Neural cell (in vitro differentiated cells): ENCODE measurements at regions not wholly inside any gene's neighbourhood (a gene's known extent, or its start where the extent isn't known, plus 50 kb on each side); places are given as distances from the start of the nearest gene placed in this dataset.
"Not testable (repeated sequence)": the region's sequence is repeated elsewhere in the genome, so short reads cannot be mapped to it uniquely, and the experiment has no call there.

ENCODE experiments used
- H2AFZ ChIP-seq: fragments of 200-600, 300-800 bp; sonication (generic), shearing (Covaris generic); 2 replicates; pipeline ENCODE4 v1.6.0; 2014; ENCODE audit warnings: low read depth, mild to moderate bottlenecking, antibody characterized with exemption, low read length, moderate library complexity
- H3F3A ChIP-seq: fragments of 200-600 bp; shearing (Covaris generic); 2 replicates; pipeline ENCODE4 v1.6.1; 2016; ENCODE audit warnings: mild to moderate bottlenecking, moderate library complexity, mixed read lengths, antibody characterized with exemption, low read length; ENCODE audit not compliant: insufficient read depth, poor library complexity, severe bottlenecking
- H3K27ac ChIP-seq: fragments of 200-600, 300-800 bp; sonication (generic), shearing (Covaris generic); 2 replicates; pipeline ENCODE4 v1.5.1; 2014; ENCODE audit warnings: mild to moderate bottlenecking, low read length, moderate library complexity
- H3K27me3 ChIP-seq: fragments of 300-800, 200-600 bp; sonication (generic), shearing (Covaris generic); 2 replicates; pipeline ENCODE4 v1.6.0; 2014; ENCODE audit warnings: mild to moderate bottlenecking, low read depth, low read length, moderate library complexity; ENCODE audit not compliant: insufficient read depth
- H3K36me3 ChIP-seq: fragments of 300-800, 200-600 bp; sonication (generic), shearing (Covaris generic); 2 replicates; pipeline ENCODE4 v1.5.1; 2014; ENCODE audit warnings: mild to moderate bottlenecking, antibody characterized with exemption, low read length, moderate library complexity; ENCODE audit not compliant: insufficient read depth
- H3K4me2 ChIP-seq: fragments of 300-800, 200-600 bp; sonication (generic), shearing (Covaris generic); 2 replicates; pipeline ENCODE4 v1.6.0; 2014; ENCODE audit warnings: mild to moderate bottlenecking, low read length
- H3K4me3 ChIP-seq: fragments of 300-800, 200-600 bp; sonication (generic), shearing (Covaris generic); 2 replicates; pipeline ENCODE4 v1.5.1; 2014; ENCODE audit warnings: mild to moderate bottlenecking, low read length, moderate library complexity
- H3K79me2 ChIP-seq: fragments of 200-600 bp; shearing (Covaris generic); replicated peaks from 2 replicates; pipeline ENCODE4 v1.6.0; 2014; ENCODE audit warnings: mild to moderate bottlenecking, low read length, moderate library complexity; ENCODE audit not compliant: insufficient read depth
- H3K9ac ChIP-seq: fragments of 300-800, 200-600 bp; sonication (generic), shearing (Covaris generic); 2 replicates; pipeline ENCODE4 v1.6.1; 2016; ENCODE audit warnings: mild to moderate bottlenecking, low read length, mixed read lengths
- H3K9me2 ChIP-seq: fragments of 200-600 bp; shearing (Covaris generic); 2 replicates; pipeline ENCODE4 v1.6.1; 2016; ENCODE audit warnings: mild to moderate bottlenecking, low read length, mixed read lengths; ENCODE audit not compliant: insufficient read depth
- H3K9me3 ChIP-seq: fragments of 200-600, 300-800 bp; sonication (generic), shearing (Covaris generic); 2 replicates; pipeline ENCODE4 v1.6.1; 2016; ENCODE audit warnings: mild to moderate bottlenecking, mixed run types, low read length, moderate library complexity, mixed read lengths
- H4K20me1 ChIP-seq: fragments of 200-600 bp; shearing (Covaris generic); 2 replicates; pipeline ENCODE4 v1.6.1; 2016; ENCODE audit warnings: mild to moderate bottlenecking, mixed run types; ENCODE audit not compliant: insufficient read depth
- EP300 ChIP-seq: fragments of 450-650 bp; conservative IDR thresholded peaks from 2 replicates; pipeline ENCODE4 v1.6.1; 2014; ENCODE audit warnings: antibody characterized with exemption, mild to moderate bottlenecking, moderate library complexity; ENCODE audit not compliant: poor library complexity, severe bottlenecking
- MXI1 ChIP-seq: fragments of 450-650 bp; conservative IDR thresholded peaks from 2 replicates; pipeline ENCODE4 v1.6.1; 2014; ENCODE audit warnings: antibody characterized with exemption, mild to moderate bottlenecking; ENCODE audit not compliant: poor library complexity, severe bottlenecking
- POLR2AphosphoS5 ChIP-seq: IDR thresholded peaks from 2 replicates; pipeline ENCODE4 v1.6.1; 2012
- REST ChIP-seq: IDR thresholded peaks from 2 replicates; pipeline ENCODE4 v1.6.1; 2012; ENCODE audit warnings: borderline replicate concordance
- SMC3 ChIP-seq: fragments of 450-650 bp; conservative IDR thresholded peaks from 2 replicates; pipeline ENCODE4 v1.6.1; 2014; ENCODE audit warnings: antibody characterized with exemption, mild to moderate bottlenecking, moderate library complexity; ENCODE audit not compliant: poor library complexity
- TAF1 ChIP-seq: IDR thresholded peaks from 2 replicates; pipeline ENCODE4 v1.6.1; 2012; ENCODE audit warnings: low read depth

GRCh38 chr13:79896851-79897250, 415.9 kb downstream of the NDFIP2 start:
- TF ChIP-seq TAF1 (no peak), MXI1 (no peak), EP300 (no peak), REST (no peak)
- Histone ChIP-seq H3K36me3 (no peaks in the 10 kb centered on the region), H3K9ac (no peak overlapping the region), H3K27me3 (no peaks in the 10 kb centered on the region), H3K79me2 (no peaks in the 10 kb centered on the region), H3K4me3 (no peak overlapping the region), H3K4me2 (no peak overlapping the region), H3K9me3 (no peaks in the 10 kb centered on the region), H3F3A (no peaks in the 10 kb centered on the region), H3K27ac (no peak overlapping the region), H2AFZ (no peak overlapping the region), H4K20me1 (no peaks in the 10 kb centered on the region), H3K9me2 (no peaks in the 10 kb centered on the region)

GRCh38 chr13:79895416-79895815, 414.5 kb downstream of the NDFIP2 start:
- no peaks in the 10 kb centered on the region for H3K9me2 ChIP-seq
- H3K4me2 ChIP-seq, result no peak overlapping the region
- H3K9me3 ChIP-seq, result no peaks in the 10 kb centered on the region
- H2AFZ ChIP-seq, result no peak overlapping the region
- no peaks in the 10 kb centered on the region for H3K79me2 ChIP-seq
- H3K4me3 ChIP-seq, result no peak overlapping the region
- TF ChIP-seq MXI1 (no peak), SMC3 (no peak), POLR2AphosphoS5 (no peak)
- no peaks in the 10 kb centered on the region for H3K36me3 ChIP-seq
- H3F3A ChIP-seq, result no peaks in the 10 kb centered on the region
- H3K27ac ChIP-seq, result no peak overlapping the region
- H4K20me1 ChIP-seq, result no peaks in the 10 kb centered on the region
- no peaks in the 10 kb centered on the region for H3K27me3 ChIP-seq
- H3K9ac ChIP-seq, result no peak overlapping the region

- not testable (repeated sequence) for H3K79me2 ChIP-seq, H3K9me2 ChIP-seq, H3K27me3 ChIP-seq, H3K36me3 ChIP-seq, H4K20me1 ChIP-seq, H3K9me3 ChIP-seq, H2AFZ ChIP-seq, H3K9ac ChIP-seq, H3K4me2 ChIP-seq, H3K4me3 ChIP-seq, H3F3A ChIP-seq, H3K27ac ChIP-seq
These were observed 406.3 kb downstream of the NDFIP2 start for GRCh38 chr13:79887278-79887677.

GRCh38 chr13:79886601-79887000, 405.6 kb downstream of the NDFIP2 start:
- Histone ChIP-seq H3K27ac (no peak overlapping the region), H3K4me3 (no peak overlapping the region), H3K27me3 (no peaks in the 10 kb centered on the region), H4K20me1 (no peaks in the 10 kb centered on the region), H3K79me2 (no peaks in the 10 kb centered on the region), H3K36me3 (no peaks in the 10 kb centered on the region), H2AFZ (no peak overlapping the region), H3F3A (no peaks in the 10 kb centered on the region), H3K9me3 (no peaks in the 10 kb centered on the region), H3K9ac (no peak overlapping the region), H3K4me2 (no peak overlapping the region), H3K9me2 (no peaks in the 10 kb centered on the region)
- TF ChIP-seq MXI1 (no peak), EP300 (no peak)
